ENCODE measurements at regions not wholly inside any gene's neighbourhood (a gene's known extent, or its start where the extent isn't known, plus 50 kb on each side); places are given as distances from the start of the nearest gene placed in this dataset.
"Not testable (repeated sequence)": the region's sequence is repeated elsewhere in the genome, so short reads cannot be mapped to it uniquely, and the experiment has no call there.

DNA sequence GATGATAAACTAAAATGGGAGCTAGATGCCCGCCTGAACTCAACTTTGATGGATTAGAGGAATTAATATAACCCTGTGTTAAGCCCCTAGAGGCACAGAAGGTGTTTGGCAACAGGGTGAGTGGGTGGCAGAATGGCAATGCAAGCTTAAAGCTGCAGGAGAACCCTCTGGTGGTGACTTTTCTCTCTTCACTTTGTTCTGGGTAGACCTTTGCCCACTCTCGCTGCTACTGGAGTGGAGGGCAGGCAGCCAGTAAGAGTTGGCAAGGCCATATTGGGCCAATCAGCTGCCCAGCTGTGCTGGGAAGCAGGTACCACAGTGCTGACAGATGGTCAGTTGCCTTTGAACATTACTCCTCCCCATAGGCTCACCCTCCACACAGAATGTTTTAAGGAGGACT is 468.2 kb downstream of the MMUT start:
- no peak for DNase-seq (ENCODE audit: low read depth)

DNA sequence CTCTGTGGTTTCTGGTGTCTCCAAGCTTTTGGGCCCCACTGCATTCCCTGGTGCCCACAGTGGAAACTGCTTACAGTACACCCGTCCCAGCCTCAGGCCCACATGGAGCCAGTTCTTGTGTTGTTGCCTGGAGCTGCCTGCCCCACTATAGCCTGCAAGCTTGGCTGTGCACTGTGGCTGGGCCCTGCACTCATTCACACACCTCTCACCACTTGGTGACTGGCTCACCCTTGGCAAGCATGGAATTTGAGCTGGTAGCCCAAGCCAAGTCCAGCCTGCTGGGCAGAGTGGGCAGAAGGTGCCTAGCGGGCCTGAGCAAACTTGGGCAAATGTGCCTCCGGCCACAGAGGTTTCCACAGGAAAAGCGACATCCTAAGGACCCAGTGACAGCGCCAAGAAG is 472.3 kb downstream of the MMUT start:
- DNase-seq (ENCODE audit: low read depth): no peak

DNA sequence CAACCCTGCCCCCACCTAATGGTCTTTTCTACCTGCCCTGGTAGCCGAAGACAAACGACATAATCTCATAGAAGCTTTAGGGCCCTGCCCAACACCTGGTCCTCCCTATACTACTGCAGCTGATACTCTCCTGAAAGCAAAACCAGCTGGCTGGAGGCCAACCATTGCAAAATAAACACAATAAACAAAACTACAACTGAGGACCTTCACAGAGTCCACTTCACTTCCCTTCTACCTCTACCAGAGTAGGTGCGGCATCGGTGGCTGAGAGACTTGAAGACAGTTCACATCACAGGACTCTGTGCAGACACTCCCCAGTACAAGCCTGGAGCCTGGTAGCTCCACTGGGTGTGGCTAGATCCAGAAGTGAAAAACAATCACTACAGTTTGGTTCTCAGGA is 476.2 kb downstream of the MMUT start:
- DNase-seq (ENCODE audit: low read depth): no peak

DNA sequence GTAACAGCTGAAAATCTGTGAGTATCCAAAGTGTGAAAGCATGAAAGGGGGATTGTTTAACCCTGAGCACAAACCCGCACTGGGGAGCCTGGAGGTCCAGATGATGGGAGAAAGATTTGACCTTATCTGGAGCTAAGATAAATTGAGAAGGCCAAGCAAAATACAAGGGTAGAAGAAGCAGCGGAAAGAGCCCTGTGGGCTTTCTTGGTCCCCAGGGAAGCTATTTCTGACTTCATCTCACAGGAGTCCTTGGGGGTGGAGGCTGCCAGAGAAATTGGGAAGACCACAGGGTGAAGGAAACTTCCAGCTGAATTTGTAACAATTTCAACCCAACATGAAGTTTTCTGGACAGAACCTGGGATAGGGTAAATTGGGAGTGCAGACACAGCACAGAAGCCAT is 476.9 kb downstream of the MMUT start:
- DNase-seq (ENCODE audit: low read depth): no peak

DNA sequence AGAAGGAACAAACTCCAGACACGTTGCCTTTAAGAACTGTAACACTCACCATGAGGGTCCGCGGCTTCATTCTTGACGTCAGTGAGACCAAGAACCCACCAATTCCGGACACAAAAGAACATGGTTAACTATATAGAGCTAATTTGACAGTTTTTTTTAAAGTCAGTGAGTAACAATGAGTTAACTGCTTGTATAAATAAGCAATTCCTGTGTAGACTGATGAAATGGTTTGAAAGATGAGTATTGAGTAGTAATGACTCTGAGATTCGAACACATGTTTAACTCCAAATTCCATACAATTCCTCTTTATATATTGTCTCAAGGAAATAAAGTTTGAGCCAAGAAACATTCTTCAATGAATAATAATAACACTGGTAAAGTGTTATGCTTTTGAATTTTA is 478.0 kb downstream of the MMUT start:
- no peak for DNase-seq (ENCODE audit: low read depth)

DNA sequence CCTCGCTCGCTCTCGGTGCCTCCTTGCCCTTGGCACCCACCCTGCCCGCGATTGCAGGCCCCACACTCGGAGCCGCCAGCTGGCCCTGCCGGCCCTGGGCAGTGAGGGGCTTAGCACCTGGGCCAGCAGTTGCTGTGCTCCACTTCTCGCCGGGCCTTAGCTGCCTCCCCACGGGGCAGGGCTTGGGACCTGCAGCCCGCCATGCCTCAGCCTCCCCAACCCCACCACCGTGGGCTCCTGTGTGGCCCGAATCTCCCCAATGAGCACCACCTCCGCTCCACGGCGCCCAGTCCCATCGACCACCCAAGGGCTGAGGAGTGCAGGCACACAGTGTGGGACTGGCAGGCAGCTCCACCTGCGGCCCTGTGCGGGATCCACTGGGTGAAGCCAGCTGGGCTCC is 479.1 kb downstream of the MMUT start:
- DNase-seq (ENCODE audit: low read depth): not testable (repeated sequence)

DNA sequence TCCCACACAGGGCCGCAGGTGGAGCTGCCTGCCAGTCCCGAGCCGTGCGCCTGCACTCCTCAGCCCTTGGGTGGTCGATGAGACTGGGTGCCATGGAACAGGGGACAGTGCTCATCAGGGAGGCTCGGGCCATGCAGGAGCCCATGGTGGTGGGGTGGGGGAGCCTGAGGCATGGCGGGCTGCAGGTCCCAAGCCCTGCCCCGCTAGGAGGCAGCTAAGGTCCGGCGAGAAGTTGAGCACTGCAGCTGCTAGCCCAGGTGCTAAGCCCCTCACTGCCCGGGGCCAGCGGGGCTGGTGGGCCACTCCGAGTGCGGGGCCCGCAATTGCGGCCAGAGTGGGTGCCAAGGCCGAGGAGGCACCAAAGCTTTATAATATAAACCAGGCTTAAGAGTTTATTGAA is 479.7 kb downstream of the MMUT start:
- no peak for DNase-seq (ENCODE audit: low read depth)

DNA sequence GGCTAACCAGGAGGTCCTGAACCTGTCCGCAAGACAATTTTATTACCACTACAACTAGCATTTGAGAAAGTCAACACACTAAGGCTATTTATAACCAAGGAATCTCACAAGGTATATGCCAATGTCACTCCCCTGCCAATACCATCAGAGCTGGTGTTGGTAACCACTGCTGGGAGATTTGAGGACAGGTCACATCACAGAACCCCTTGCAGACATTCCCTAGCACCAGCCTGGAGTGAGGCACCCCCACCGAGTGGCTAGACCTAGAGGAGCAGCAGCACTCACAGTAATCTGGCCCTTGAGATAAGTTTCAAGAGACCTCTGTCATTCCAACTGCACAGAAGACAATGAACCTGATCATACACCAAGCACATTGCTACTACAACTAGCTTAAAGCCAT is 483.2 kb downstream of the MMUT start:
- DNase-seq (ENCODE audit: low read depth): no peak

DNA sequence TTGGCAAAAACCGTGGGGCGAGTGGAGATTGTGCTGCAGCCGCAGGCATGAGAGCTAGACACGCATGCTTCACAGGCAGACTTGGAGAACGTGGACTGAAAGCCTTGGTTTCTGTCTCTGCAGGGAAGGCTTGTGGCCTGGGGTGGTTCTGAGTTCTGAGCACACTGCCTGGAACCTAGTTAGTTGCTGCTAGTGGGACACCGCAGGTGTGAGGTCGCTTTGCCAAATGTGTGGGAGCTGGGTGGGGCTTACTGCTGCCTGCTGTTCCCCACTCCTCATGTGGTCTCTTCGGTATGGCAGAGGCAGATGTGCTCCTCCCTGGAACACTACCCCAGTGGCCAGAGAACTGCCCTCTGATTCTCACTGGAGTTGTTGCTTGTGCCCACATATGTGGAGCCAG is 484.0 kb downstream of the MMUT start:
- DNase-seq (ENCODE audit: low read depth): no peak

DNA sequence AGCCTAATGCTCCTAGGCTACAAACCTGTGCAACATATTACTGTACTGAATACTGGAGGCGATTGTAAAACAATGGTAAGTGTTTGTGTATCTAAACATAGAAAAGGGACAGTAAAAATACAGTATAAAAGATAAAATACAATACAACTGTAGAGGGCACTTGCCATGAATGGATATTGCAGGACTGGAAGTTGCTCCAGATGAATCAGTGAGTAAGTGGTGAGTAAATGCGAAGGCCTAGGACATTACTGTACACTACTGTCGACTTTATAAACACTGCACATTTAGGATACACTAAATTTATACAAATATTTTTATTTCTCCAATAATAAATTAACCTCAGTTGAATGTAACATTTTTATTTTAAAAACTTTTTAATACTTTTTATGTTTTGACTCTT is 485.0 kb downstream of the MMUT start:
- DNase-seq (ENCODE audit: low read depth): peak; percentile 16

DNA sequence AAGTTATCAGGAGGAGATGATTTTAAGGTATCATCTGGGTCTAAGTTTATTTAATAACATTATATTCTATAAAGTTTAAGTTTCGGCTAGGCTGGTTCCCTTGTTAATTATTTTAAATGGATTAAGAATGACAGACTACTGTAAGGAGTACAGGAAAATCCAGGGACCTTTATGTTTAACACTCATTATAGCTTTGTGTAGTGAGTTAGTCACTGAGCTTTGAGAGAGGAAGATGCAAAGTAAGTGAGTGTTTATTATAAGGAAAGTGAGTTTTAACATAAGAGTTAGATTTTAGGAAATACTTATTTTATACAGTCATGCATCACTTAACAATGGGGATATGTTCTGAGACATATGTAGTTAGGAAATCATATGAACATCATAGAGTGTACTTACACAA is 485.5 kb downstream of the MMUT start:
- DNase-seq (ENCODE audit: low read depth): no peak

DNA sequence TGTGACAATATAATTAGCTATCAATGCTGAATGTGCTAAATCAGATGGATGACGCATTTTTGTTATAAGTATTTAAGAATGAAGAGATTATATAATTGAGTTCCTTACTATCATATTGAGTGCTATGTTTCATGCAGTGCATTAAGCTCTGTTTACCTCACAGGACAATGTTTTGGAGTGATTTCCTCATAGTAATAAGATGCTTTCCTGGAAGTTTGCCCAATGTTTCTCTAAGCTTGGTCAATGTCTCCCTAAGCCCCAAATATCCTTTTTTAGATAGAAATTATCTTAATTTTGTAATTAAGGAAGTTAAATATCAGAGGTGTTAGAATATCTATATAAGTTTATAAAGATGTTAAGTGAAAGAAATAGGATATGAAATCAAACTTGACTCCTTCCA is 489.6 kb downstream of the MMUT start:
- DNase-seq (ENCODE audit: low read depth): no peak

DNA sequence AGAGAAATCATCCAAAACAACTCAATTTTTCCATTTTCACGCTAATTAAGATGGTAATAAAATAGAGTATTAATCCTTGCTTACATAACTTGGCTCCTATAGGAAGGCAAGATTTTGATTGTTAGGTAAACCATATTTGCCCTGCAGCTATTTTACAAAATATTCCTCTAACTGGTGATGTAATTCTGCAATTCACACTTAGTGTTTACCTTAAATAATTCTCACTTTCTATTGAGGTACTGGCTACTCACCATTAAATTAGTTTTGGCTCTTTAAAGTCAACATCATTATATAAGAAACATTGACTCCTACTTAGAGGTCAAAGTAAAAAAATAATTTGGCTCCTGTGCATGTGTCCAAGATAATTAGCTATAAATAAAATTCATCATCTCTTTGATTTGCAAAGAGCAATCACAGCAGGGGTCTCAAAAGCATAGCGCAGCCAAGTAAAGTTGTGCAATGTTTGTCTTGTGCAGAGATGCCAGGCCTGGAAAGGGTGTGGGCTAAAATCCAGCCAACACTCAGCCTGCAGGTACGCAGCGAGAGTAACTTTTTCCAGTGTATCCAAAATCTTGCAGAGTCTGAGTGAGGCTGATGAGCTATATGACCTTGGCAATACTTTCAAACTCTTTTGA is 501.2 kb downstream of the MMUT start:
- DNase-seq (ENCODE audit: low read depth): no peak

DNA sequence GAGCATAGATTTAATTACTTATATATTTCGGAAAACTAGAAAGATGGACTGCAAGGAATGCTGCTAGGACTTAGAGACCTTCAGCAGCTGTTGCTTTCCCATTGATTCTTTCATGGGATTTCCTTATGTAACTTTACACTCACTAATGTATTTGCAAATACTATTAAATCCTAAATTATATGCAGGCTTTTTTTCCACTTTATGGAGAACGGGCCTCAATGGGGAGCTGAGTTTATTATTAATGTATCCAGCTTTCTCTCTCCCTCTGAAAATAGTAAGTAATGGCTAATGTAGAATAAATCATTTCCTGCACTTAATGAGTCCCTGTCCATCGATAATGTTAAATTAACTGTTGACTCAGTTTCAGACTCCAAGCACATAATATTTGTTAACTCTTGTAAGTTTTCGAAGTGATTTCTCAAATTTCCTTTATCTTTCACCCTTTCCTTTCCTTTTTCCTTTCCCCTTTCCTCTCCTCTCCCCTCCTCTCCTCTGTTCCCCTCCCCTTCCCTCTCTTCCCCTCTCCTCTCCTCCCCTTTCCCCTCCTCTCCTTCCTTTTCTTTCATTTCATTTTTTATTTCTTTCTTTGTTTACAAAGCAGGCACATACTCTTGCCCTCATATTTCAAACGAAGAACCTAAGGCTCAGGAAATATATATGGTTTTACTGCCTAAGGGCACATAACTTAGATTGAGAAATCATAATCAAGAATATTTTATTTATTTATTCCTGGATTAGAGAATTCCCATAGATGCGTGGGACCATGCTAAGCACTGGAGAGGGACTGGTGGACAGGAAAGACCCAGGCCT is 503.6 kb downstream of the MMUT start:
- no peak for DNase-seq (ENCODE audit: low read depth)

DNA sequence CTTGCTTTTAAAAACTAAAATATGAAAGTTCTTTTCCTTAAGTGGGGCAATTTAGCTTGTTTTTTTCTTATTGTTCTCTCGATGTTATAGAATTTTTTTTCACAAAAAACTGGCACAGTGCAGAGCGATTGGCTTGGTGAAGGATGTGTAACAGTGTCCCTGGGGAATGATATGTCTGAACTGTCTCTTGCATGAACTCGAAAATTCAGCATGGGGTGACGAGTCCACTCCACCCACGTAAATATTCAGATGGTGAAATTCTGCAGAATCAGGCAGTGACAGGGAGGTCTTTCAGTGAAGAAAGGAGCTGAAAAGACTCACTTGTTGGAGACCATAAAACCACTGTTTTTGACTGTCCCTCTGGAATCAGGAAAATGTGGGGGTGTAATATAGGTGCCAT is 505.3 kb downstream of the MMUT start:
- peak; percentile 13 for DNase-seq (ENCODE audit: low read depth)

DNA sequence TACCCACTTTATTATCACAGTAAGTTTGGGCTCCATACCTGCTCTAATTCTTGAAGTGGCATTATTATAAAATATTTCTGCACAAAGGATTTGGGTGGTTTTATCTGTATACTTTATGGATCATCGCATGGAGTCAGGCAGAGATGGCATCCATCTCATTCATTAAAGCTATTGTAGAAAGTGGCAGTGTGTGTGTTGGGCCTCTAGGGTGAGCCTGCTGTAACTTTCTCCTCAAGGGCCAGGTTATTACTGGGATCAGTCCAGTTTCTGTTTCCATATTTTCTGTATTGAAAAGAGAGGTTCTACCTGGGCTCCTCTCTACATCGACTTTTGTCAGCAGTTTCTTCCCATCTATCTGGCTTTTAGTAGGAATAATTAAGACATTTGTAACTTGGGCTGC is 511.1 kb downstream of the MMUT start:
- no peak for DNase-seq (ENCODE audit: low read depth)

DNA sequence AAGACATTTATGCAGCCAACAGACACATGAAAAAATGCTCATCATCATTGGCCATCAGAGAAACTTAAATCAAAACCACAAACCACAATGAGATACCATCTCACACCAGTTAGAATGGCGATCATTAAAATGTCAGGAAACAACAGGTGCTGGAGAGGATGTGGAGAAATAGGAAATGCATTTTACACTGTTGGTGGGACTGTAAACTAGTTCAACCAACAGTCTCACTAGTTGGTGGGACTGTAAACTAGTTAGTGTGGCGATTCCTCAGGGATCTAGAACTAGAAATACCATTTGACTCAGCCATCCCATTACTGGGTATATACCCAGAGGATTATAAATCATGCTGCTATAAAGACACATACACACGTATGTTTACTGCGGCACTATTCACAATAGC is 518.8 kb downstream of the MMUT start:
- DNase-seq (ENCODE audit: low read depth): not testable (repeated sequence)

DNA sequence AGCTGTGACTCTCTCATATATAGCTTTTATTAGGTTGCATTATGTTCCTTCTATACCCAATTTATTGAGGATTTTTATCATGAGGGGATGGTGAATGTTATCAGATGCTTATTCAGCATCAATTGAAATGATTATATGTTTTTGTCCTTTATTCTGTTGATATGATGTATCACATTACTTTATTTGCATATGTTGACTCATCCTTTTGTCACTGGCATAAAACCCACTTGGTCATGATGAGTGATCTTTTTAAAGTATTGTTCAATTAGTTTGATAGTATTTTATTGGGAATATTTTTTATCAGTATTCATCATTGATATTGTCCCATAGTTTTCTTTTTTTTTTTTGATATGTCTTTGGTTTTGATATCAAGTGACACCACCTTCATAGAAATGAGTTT is 529.9 kb downstream of the MMUT start:
- no peak for DNase-seq (ENCODE audit: low read depth)

DNA sequence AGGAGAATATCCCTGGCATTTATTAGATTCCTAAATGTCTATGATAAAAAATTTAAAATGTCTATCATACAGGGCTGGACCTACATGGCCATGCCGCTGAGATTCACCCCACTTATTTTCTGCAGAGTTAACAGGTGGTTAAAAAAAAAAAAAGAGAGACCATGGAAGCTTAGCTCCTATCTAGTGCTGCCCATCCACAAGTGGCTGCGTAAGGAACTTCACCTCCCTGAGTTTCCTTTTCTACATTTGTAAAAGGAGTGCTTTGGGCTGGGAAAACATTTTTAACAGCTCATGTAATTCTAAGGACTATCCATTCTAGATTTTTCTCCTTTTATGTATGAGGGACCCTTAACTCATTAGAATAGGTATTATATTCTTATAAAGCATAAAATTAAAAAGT is 534.1 kb downstream of the MMUT start:
- DNase-seq (ENCODE audit: low read depth): no peak

DNA sequence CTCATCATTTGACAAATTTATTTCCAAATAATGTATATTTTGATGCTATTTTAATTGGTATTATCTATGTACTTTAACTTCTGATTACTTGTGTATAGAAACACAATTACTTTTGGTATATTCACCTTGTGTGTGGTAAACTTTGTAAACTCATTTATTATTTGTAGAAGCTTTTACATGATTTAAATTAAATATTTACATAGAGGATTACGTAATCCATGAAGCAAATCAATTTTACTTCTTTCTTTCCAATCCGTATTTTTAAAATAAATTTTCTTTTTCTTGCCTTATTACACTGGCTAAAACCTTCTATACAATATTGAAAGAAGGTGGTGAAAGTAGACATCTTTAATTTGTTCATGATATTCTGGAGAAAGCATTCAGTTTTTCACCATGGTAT is 540.2 kb downstream of the MMUT start:
- no peak for DNase-seq (ENCODE audit: low read depth)

DNA sequence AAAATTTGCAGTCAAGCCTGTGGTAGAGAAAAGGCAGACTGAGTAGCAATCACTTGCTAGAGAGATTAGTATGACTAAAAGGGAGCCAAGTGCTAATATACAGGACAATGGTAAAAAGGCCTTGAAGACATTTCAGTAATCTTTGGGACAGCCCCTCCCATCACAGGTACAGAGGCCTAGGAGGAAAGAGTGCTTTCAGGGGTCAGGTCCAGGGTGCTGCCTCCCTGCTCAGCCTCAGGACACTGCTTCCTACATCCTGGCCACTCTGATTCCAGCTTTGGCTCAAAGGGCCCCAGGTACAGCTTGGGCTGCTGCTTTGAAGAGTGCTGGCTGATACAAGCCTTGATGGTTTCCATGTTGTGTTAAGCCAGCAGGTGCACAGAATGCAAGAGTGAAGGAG is 543.5 kb downstream of the MMUT start:
- DNase-seq (ENCODE audit: low read depth): no peak

DNA sequence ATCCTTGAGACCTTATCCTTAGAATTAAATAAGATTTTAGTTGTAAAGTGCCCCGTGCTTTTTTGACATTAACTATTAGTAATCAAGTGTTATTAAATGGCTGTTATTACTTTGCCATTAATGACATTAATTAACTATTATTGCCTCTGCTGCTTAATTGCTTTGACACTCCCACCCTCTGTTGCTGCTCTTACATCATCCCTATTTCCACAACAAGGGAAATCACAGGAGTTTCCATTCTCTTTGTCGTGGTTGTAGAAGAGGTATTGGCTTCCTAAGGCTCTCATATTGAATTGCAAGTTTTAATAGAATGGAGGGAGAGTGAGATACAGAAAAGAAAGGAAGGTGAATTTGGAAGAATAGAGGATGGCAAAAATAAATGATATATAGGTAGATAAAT is 545.8 kb downstream of the MMUT start:
- no peak for DNase-seq (ENCODE audit: low read depth)

DNA sequence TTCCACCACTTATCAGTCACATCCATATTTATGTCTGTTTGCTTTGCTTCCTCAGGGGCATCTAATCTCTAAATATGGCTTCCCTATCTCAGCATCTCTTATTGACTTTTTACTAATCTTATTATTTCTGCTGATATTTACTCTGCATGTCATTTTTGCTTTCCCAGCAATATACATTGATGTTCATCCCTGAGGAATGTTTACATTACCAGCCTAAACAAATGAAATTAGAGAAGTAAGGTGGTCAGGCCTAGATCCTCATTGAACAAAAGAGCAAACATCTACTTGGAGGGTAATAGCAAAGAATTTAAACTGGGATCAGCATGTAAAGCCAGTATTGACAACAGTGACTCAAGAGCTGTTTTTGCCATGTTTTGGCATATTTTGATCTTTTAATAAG is 546.4 kb downstream of the MMUT start:
- no peak for DNase-seq (ENCODE audit: low read depth)

DNA sequence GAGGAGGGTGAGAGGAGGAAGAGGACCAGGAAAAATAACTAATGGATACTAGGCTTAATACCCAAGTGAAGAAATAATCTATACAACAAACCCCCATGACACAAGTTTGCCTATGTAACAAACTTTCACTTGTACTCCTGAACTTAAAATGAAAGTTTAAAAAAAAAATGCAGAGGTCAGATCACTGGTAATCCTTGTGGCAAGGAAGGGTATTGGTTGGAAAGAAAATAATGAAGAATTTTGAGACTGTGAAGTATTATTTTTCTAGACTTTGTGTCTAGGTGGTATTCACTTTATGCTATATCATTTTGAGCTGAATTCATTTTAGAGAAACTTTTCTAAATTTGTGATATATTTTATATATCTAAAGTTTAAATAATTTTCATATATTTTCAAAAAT is 547.5 kb downstream of the MMUT start:
- DNase-seq (ENCODE audit: low read depth): no peak

Data from stromal cell of bone marrow (primary cell).